ENCODE measurements at regions not wholly inside any gene's neighbourhood (a gene's known extent, or its start where the extent isn't known, plus 50 kb on each side); places are given as distances from the start of the nearest gene placed in this dataset.

DNA sequence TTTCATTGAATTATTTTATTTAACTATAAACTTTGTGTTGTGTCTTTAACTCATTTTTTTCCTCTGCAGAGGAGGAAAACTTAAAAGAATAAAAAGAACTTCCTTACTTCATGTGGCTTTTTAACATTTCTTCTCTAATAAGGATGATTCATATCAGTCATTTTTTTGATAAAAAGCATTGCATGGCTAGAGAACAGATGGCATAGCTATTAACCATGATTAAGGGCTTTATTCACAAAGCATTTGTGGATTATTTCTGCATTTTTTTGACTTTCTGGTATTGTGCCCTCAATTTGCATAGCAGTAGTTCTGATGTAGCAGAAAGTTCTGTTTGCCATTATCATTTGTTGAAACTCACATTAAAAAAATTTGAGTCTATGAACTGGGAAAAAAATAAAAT is 540.8 kb downstream of the SI start:
- no peak for TF ChIP-seq PATZ1 (tag by site-specific recombination; IDR thresholded peaks at IDR 0.05)
- TF ChIP-seq, protein P1, sequence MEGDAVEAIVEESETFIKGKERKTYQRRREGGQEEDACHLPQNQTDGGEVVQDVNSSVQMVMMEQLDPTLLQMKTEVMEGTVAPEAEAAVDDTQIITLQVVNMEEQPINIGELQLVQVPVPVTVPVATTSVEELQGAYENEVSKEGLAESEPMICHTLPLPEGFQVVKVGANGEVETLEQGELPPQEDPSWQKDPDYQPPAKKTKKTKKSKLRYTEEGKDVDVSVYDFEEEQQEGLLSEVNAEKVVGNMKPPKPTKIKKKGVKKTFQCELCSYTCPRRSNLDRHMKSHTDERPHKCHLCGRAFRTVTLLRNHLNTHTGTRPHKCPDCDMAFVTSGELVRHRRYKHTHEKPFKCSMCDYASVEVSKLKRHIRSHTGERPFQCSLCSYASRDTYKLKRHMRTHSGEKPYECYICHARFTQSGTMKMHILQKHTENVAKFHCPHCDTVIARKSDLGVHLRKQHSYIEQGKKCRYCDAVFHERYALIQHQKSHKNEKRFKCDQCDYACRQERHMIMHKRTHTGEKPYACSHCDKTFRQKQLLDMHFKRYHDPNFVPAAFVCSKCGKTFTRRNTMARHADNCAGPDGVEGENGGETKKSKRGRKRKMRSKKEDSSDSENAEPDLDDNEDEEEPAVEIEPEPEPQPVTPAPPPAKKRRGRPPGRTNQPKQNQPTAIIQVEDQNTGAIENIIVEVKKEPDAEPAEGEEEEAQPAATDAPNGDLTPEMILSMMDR (tag by site-specific recombination; IDR thresholded peaks at IDR 0.05): no peak
- TF ChIP-seq, protein P2, sequence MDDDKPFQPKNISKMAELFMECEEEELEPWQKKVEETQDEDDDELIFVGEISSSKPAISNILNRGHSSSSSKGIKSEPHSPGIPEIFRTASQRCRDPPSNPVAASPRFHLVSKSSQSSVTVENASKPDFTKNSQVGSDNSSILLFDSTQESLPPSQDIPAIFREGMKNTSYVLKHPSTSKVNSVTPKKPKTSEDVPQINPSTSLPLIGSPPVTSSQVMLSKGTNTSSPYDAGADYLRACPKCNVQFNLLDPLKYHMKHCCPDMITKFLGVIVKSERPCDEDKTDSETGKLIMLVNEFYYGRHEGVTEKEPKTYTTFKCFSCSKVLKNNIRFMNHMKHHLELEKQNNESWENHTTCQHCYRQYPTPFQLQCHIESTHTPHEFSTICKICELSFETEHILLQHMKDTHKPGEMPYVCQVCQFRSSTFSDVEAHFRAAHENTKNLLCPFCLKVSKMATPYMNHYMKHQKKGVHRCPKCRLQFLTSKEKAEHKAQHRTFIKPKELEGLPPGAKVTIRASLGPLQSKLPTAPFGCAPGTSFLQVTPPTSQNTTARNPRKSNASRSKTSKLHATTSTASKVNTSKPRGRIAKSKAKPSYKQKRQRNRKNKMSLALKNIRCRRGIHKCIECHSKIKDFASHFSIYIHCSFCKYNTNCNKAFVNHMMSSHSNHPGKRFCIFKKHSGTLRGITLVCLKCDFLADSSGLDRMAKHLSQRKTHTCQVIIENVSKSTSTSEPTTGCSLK (tag by site-specific recombination; IDR thresholded peaks at IDR 0.05): no peak

Measured in HEK293 (cell line).